ENCODE measurements at regions not wholly inside any gene's neighbourhood (a gene's known extent, or its start where the extent isn't known, plus 50 kb on each side); places are given as distances from the start of the nearest gene placed in this dataset.
"Not testable (repeated sequence)": the region's sequence is repeated elsewhere in the genome, so short reads cannot be mapped to it uniquely, and the experiment has no call there.

DNA sequence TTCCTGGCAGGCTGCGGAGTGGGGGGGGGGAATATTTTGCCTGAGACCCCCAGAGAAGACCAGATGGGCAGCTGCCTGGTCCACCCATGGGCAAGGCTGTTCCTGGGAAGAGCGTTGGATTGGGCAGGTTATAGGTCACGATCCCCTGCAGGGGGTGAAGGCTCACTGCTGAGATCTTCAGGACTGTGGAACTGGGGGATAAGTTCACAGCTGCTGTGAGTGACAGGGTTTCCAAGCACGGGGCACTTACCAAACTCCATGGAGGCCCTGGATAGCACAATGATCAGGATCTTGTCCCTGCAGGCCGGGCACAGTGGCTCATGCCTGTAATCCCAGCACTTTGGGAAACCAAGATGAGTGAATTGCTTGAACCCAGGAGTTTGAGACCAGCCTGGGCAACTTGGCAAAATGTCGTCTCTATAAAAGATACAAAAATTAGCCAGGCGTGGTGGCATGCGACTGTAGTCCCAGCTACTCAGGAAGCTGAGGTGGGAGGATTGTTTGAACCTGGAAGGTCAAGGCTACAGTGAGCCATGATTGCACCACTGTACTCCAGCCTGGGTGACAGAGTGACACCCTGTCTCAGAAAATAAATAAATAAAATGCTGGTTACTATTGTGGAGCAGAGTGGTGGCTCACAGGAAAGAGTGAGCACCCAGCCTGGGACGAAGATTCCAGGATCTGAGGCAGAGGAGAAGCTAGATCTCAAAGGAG is 68.0 kb upstream of the HELT start:
- DNase-seq, result no peak

DNA sequence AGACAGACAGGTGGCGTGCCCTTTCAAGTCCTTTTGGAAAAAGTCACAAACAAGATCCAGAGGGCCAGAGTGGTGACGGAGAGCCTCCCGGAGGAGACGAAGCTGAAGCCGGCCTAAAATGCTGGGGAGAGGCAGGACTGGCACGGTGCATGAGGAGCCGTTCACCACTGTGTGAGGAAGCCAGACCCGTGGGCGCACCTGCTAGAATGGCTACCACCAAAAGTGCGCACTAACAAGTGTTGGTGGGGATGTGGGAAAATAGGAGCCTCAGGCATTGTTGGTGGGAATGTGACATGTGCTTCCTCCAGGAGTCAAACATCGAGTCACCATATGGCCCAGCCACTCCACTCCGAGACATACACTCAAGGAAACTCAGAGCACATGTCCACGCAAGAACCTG is 67.4 kb upstream of the HELT start:
- no peak for DNase-seq

DNA sequence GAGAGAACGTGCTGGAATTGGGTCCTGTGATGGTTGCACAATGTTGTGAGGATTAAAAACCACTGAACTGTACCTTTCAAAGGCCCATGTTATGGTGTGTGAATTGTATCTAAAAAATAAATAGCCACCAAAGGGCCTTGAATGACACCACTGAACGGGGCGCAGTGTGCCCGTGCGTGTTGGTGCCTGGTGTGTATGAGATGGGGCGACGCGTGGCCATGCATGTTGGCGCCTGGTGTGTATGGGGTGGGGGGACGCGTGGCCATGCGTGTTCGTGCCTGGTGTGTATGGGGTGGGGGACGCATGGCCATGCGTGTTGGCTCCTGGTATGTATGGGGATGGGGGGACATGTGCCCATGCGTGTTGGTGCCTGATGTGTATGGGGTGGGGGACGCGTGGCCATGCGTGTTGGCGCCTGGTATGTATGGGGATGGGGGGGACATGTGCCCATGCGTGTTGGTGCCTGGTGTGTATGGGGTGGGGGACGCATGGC is 66.6 kb upstream of the HELT start:
- no peak for DNase-seq

DNA sequence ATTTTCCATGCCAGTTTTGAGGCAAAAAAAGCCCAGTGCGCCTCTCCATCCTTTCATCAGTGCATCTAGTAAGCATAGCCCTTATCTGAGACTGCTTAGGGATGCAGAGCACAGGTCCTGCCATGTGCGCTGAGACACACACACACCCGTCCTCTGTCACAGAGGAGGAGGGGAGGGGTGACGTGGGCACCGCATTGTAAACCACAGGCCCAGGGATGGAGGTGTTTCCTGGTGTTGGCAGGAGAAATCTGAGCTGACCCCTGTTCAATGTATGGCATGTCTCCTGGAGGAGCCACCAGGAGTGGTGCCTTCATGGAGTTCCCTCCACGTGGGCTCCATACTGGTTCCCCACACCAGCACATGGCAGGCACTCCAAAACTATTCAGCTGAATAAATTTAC is 65.8 kb upstream of the HELT start:
- DNase-seq, result no peak

DNA sequence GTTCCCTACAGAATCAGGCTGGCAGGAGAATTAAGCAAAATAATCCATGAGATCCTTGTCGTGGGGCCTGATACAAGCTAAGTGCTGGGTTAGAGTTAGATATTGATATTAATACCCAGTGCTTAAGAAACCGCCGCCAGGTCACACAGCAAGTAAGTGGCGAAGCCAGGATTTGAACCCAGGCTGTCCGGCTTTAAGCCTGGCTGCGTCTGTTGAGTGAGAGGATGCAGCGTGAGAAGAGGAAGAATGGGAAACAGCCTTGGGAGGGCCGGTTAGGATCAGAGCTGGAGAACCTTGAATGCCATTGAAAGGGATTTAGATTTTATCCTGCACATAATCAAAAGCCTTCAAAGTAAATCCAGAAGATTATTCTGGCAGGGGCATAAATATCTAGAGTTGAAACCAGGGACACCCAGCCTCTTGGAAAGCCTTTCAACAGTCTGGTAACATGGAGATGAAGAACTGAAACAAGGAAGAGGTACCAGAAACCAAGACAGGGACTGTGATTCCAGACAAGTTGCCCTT is 64.8 kb upstream of the HELT start:
- no peak for DNase-seq

DNA sequence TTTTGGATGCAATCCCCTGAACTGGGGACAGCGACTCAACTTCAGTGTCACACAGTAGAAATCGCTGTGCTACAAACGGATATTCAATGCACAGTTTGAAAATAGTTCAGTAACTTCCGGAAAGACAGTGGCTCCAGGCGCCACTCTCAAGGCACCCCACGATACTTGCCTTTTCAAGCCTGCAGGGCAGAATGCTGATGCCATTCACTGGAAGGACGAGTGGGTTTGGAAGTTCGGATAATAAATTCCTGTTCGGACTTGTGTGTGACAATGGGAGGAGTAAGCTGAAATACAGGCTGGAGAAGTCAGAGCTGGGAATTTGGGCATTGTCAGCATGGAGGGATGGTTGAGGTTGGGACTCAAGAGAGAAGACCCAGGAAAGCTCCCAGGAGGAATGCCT is 64.3 kb upstream of the HELT start:
- no peak for DNase-seq

DNA sequence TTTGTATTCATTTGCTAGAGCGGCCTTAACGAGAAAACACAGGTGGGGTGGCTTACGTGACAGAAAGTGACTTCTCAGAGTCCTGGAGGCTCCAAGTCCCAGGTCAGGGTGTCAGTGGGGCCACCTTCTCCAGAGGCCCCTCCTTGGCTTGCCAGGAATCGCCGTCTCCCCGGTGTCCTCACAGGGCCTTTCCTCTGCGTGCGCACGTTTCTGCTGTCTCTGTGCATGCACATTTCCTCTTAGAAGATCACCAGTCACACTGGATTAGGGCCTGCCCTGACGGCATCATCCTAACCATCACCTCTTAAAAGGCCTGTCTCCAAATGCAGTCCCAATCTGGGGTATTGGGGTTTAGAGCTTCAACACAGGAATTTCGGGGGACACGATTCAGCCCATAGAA is 63.8 kb upstream of the HELT start:
- DNase-seq, result no peak

DNA sequence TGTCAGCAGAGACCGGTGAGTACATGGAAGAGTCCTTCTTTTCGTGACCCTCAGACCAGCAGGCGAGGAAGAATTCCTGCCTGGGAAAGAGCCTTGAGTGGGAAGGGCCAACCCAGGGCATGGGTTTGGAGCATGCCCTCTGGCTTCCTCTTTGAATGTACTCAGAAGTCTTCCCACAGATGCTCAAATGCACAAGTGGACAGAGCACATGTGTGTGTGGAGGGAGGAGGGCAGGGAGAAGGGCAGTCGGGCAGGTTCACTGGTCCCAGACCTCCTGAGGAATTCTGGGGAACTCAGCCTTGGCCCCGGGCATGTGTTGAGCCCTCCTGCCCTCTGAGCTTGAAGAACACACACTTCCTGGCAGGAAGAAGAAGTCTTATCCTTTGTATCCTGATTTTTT is 63.2 kb upstream of the HELT start:
- no peak for DNase-seq

DNA sequence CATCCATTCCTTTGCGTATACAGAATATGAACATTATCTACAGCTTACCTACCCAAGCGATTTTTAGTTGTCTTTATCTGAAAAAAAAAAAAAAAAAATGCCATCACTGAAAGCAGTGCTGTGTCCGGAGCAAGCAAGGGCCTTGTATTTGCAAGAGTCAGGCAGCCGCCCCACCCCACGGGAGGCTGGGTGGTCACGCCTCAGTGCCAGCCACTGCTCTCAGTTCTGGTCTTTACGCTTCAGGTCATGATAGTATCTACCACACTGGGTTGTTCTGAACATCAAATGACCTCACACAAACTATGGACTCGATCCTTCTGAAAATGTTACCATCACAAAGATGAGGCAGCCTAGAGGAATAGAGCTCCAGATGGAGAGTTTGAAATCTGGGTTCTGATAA is 62.7 kb upstream of the HELT start:
- DNase-seq, result no peak

DNA sequence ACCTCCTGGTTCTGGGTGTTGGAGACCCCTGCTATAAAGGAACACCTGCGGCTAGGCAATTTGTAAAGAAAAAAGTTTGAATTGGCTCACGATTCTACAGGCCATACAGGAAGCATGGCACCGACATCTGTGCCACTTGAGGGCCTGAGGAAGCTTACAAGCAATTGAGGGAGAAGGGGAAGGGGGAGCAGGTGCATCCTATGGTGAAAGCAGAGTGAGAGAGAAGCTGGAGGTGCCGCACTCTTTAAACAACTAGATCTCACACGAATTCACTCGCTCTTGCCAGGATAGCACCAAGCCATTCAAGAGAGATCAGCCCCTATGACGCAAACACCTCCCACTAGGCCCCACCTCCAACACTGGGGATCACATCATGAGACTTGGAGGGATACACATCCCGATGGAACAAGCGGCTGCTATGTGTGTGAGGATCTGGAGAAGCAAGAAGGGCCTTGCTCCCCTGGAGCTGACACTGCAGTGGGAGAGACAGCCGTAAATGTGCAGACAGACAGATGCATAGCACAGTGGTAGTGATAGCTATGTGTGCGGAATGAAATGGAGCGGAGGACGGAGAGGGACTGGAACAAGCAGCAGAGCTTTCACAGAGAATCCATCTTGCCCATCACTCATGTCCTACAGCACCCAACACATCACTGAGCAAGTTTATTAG is 60.7 kb upstream of the HELT start:
- no peak for DNase-seq

DNA sequence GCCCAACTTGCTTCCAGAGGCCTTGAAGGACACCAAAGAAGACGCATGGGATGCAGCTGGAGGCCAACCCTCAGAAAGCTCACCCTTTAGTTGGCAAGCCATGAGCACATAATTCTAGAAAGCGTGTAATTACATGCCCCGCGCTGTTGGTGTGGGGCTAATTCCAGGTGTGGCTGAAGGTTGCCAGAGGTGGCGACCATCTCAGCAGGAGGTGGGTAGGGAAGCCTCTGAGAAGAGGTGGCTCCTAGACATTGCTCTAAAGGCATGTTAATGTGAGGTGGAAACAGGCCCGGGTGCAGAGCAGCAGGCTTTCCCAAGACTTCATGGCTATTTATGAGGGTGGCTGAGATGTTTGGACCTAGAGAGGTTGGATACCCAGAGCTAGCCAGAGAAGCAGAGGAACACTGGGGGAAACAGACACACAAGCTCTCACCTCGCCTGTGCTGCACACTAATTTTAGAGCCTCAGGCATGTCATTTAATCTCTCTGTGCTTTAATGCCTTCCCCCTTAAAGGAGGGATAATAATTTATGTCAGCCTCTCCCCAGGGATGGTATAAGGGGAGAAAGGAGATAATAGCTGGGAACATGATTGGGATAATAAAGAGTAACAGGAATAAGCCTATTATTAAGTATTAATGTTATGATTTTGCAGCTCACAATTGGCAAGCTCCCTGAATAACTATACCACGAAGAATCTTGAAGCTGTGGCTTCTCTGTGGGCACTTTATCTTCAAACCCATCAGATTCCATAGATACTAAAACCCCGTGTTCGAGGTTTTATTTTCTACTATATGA is 60.0 kb upstream of the HELT start:
- no peak for DNase-seq

DNA sequence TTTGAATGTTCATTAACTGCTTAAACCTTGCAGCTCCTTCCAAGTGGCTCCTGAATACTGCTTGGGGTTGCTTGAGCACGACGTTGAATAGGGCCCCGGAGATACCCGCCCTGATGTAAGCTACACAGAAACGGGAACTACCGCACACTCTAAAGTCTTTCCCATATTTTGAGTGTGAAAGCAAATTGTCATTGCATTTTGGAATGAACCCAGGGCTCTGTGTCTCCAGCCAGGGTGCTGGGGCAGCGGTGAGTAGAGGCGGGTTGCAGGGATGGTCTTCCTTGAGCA is 59.4 kb upstream of the HELT start:
- DNase-seq, result no peak

DNA sequence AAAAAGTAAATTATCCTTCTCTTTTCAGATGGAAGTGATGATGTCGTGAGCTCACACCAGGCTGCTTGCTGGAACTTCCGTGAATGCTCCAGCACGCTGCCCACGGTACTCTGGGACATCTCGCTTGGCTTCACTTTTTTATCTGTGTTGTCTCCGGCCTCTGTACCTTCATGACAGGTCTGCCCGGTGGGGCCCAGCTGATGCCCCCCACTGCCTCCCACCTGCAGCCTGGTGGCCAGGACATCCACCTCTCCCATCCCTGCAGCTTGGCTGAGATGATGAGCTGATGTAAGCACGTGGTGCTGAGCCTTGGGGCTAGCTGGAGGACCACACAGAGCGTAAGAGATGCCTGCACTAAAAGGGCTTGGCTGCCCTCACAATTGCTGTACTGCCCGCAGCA is 59.0 kb upstream of the HELT start:
- no peak for DNase-seq

DNA sequence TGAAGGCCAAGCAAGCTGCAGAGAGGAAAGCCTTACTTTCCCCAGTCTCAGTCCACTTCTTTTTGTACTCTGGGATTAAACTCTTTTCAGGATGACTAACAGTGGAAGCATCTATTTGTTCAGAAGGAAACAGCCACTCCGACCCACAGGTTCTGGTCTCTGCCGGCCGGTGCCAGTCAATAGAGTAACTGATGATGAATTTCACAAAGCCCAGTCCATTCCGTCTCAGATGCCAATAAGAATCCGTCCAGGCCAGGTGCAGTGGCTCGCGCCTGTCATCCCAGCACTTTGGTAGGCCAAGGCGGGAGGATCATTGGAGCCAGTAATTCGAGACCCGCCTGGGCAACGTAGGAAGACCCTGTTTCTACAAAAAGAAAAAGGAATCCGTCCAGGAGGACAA is 58.5 kb upstream of the HELT start:
- no peak for DNase-seq

DNA sequence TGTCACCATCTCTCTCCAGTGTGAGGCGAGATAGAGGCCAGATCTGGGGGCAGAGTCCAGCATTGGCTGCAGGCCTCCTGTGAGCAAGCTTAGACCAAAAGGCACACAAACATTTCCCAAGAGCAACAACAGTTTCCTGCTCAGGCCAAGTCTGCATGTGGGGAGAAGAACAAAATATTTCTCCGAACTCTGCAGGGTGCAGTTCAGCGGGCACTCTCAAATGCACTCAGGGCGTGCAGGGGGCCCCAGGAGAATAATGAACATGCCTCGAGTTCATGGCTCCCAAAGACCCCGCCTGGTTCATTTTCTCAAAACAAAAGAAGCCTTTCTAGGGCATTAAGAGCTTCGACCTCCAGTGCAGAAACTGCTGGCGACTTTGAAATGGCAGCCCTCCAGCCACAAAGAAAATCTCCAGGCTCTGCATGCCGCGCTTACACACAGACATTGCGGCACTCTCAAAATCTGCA is 57.8 kb upstream of the HELT start:
- no peak for DNase-seq

DNA sequence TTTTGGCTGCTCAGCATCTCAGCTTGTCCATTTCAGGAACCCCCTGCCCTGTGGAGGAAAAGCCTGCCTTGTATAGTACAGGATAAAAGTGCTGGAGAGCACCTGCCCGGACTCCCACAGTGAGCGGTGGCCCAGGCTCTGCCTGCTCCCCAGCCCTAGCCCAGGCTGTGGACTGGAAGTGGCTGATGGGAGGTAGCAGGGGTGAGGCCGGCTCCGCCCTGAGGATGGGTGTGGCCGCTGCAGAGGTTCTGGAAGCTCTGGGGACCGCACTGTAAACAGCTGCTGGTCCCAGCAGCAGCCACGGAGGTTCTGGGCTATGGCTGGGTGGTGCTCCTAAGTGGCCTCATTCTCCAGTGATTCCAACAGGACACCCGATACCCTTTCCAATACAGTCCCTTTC is 56.6 kb upstream of the HELT start:
- no peak for DNase-seq

DNA sequence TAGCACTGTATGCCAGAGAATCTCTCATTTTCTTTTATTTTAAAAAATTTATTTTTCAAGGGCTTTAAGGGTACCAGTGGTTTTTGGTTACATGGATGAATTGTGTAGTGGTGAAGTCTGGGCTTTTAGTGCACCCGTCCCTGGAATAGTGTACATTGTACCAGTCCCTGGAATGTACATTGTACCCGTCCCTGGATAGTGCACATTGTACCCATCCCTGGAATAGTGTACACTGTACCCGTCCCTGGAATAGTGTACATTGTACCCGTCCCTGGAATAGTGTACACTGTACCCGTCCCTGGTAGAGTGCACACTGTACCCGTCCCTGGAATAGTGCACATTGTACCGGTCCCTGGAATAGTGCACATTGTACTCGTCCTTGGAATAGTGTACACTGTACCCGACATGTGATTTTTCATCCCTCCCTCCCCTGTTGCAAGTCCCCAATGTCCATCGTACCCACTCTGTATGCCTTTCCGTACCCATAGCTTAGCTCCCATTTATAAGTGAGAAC is 56.1 kb upstream of the HELT start:
- no peak for DNase-seq

DNA sequence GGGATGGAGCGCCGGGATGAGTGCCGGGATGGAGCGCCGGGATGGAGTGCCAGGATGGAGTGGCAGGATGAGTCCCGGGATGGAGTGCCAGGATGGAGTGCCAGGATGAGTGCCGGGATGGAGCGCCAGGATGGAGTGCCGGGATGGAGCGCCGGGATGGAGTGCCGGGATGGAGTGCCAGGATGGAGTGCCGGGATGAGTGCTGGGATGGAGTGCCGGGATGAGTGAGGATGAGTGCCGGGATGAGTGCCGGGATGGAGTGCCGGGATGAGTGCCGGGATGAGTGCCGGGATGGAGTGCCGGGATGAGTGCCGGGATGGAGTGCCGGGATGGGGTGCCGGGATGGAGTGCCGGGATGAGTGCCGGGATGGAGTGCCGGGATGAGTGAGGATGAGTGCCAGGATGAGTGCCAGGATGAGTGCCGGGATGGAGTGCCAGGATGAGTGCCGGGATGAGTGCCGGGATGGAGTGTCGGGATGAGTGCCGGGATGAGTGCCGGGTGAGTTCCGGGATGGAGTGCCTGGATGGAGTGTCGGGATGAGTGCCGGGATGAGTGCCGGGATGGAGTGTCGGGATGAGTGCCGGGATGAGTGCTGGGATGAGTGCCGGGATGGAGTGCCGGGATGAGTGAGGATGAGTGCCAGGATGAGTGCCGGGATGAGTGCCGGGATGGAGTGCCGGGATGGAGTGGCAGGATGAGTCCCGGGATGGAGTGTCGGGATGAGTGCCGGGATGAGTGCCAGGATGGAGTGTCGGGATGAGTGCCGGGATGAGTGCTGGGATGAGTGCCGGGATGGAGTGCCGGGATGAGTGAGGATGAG is 52.9 kb upstream of the HELT start:
- DNase-seq, result peak in 3 of 4 experiments; percentile 3 to 10 (median 4)

DNA sequence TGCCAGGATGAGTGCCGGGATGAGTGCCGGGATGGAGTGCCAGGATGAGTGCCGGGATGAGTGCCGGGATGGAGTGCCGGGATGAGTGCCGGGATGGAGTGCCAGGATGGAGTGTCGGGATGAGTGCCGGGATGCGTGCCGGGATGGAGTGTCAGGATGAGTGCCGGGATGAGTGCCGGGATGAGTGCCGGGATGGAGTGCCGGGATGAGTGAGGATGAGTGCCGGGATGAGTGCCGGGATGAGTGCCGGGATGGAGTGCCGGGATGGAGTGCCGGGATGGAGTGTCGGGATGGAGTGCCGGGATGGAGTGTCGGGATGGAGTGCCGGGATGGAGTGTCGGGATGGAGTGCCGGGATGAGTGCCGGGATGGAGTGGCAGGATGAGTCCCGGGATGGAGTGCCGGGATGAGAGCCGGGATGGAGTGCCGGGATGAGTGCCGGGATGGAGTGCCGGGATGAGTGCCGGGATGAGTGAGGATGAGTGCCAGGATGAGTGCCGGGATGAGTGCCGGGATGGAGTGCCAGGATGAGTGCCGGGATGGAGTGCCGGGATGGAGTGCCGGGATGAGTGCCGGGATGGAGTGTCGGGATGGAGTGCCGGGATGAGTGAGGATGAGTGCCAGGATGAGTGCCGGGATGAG is 52.1 kb upstream of the HELT start:
- peak in 1 of 4 experiments; percentile 10 for DNase-seq

DNA sequence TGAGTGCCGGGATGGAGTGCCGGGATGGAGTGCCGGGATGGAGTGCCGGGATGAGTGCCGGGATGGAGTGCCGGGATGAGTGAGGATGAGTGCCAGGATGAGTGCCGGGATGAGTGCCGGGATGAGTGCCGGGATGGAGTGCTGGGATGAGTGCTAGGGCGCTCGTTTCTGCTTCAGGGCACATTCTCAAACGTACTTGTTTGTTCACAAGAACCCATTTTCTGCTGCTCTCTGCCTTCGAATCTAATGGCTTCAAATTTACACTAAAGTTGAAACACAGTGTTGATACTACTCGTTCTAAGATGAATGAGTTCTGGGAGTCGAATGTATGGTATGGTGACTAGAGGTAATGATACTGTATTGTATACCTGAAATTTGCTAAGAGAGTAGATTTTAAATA is 50.6 kb upstream of the HELT start:
- not testable (repeated sequence) for DNase-seq

DNA sequence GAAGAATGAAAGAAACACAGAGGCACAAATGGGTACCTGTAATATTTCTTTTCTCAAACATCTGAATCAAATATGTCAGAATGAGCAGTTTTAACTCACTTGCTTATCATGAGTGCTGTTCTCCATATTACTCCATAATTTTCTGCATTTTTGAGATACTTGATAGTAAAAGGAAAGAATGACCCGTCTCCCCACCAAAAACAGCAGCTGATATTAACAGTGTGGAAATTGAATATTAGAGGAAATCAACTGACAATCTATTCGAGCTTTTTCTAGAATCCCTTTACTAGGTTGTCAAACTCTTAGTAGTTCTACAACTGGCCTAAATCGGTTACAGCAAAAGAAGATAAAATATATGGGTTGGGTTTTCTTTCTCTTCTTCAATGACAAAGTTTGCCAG is 49.9 kb upstream of the HELT start:
- DNase-seq, result no peak

Measured in activated CD4-positive, CD25-positive, alpha-beta regulatory T cell (primary cell).